ENCODE measurements at regions not wholly inside any gene's neighbourhood (a gene's known extent, or its start where the extent isn't known, plus 50 kb on each side); places are given as distances from the start of the nearest gene placed in this dataset.

DNA sequence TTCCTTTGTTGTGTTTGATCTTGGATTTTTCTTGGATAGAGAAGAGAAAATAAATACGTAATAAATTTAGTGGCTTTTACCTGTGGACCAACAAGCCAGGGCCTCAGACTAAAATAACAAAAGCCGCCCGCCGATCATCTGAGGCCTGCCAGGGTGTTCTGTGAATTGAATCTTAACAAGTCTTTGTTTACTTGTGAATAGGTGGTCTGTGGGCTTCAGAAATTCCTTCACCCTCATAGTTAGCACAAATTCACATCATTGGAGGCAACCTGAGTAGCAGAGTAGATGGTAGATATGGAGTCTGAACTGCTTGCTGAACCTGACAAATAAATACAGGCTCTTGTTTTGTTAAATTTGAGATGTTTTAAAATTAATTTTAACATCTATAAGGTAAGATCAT is 176.3 kb upstream of the MTNR1B start:
- Mint-ChIP-seq H3K4me3 (ENCODE audit: unreplicated experiment) (no peak overlapping the region), H3K36me3 (ENCODE audit: low read depth, unreplicated experiment) (no peaks in the 10 kb centered on the region), H3K9me3 (ENCODE audit: unreplicated experiment) (no peaks in the 10 kb centered on the region), H3K27me3 (ENCODE audit: unreplicated experiment) (no peaks in the 10 kb centered on the region), H3K27ac (ENCODE audit: unreplicated experiment) (no peak overlapping the region), H3K4me1 (ENCODE audit: unreplicated experiment) (peaks cover 10% of the 10 kb centered on the region)
- DNase-seq (ENCODE audit: low spot score), result no peak
- no peak for TF ChIP-seq CTCF (IDR thresholded peaks at IDR 0.05; ENCODE audit: unreplicated experiment)

DNA sequence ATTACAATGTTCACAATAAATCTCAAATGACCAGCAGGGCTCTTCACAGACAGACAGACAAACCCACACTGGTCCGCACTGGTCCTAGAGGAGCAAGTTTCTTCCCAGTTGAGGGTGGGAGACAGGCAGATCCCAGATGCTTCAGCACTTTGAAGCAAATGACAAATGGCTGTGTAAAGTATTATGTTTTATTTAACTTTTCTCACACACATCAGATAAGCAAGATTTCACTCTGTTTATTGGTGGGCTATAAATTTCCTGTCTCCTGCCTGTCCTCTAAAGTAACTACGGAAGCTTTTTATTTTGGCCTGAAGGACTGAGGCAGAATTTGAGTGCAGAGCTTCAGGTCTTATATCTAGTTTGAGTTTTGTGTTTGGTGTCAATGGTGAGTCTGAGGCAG is 174.7 kb upstream of the MTNR1B start:
- H3K9me3 Mint-ChIP-seq (ENCODE audit: unreplicated experiment), result no peaks in the 10 kb centered on the region
- H3K27me3 Mint-ChIP-seq (ENCODE audit: unreplicated experiment), result no peaks in the 10 kb centered on the region
- DNase-seq (ENCODE audit: low spot score), result no peak
- peaks cover 10% of the 10 kb centered on the region for H3K4me1 Mint-ChIP-seq (ENCODE audit: unreplicated experiment)
- H3K4me3 Mint-ChIP-seq (ENCODE audit: unreplicated experiment), result no peak overlapping the region
- no peak overlapping the region for H3K27ac Mint-ChIP-seq (ENCODE audit: unreplicated experiment)
- no peak for TF ChIP-seq CTCF (IDR thresholded peaks at IDR 0.05; ENCODE audit: unreplicated experiment)
- no peaks in the 10 kb centered on the region for H3K36me3 Mint-ChIP-seq (ENCODE audit: low read depth, unreplicated experiment)

DNA sequence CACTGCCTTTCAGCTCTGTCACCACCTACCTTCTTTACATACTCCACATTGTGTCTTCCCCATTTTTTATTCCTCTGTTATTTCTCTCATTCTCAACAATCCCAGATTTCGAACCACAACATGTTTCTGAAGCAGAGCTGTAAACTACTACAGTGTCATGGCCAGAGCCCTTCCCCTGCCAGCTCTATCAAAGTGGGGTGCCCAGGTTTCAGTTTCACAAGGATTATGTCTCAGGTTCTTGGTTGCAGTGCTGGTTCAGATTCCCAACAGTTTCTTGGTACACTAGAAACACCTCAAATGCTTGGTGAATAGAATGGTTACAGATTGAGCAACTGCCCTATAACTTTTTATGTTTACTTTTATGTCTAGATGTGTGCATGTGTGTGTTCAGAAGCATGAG is 172.7 kb upstream of the MTNR1B start:
- no peak overlapping the region for H3K4me3 Mint-ChIP-seq (ENCODE audit: unreplicated experiment)

DNA sequence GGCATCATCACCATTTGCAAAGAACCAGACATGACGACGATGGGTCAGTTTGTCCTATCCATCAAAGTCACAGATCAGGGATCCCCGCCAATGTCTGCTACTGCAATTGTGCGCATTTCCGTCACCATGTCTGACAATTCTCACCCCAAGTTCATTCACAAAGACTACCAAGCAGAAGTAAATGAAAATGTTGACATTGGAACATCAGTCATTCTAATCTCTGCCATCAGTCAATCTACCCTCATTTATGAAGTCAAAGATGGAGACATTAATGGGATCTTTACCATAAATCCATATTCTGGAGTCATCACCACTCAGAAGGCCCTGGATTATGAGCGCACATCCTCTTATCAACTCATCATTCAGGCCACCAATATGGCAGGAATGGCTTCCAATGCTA is 171.6 kb upstream of the MTNR1B start:
- no peak overlapping the region for H3K4me3 Mint-ChIP-seq (ENCODE audit: unreplicated experiment)
- no peaks in the 10 kb centered on the region for H3K9me3 Mint-ChIP-seq (ENCODE audit: unreplicated experiment)
- TF ChIP-seq CTCF (IDR thresholded peaks at IDR 0.05; ENCODE audit: unreplicated experiment), result no peak

More for the DNA sequence above, 172.7 kb upstream of the MTNR1B start:
- no peak for TF ChIP-seq CTCF (IDR thresholded peaks at IDR 0.05; ENCODE audit: unreplicated experiment)
- no peak for DNase-seq (ENCODE audit: low spot score)
- Mint-ChIP-seq H3K27ac (ENCODE audit: unreplicated experiment) (no peak overlapping the region), H3K4me1 (ENCODE audit: unreplicated experiment) (peaks cover 10% of the 10 kb centered on the region), H3K27me3 (ENCODE audit: unreplicated experiment) (no peaks in the 10 kb centered on the region), H3K36me3 (ENCODE audit: low read depth, unreplicated experiment) (no peaks in the 10 kb centered on the region), H3K9me3 (ENCODE audit: unreplicated experiment) (no peaks in the 10 kb centered on the region)

GRCh38 chr11:92801685-92802084 is 167.8 kb upstream of the MTNR1B start:
- DNase-seq (ENCODE audit: low spot score), result no peak
- TF ChIP-seq CTCF (IDR thresholded peaks at IDR 0.05; ENCODE audit: unreplicated experiment), result no peak

More for the DNA sequence above, 171.6 kb upstream of the MTNR1B start:
- H3K4me1 Mint-ChIP-seq (ENCODE audit: unreplicated experiment), result peaks cover 10% of the 10 kb centered on the region
- no peaks in the 10 kb centered on the region for H3K36me3 Mint-ChIP-seq (ENCODE audit: low read depth, unreplicated experiment)
- DNase-seq (ENCODE audit: low spot score), result no peak
- no peaks in the 10 kb centered on the region for H3K27me3 Mint-ChIP-seq (ENCODE audit: unreplicated experiment)
- H3K27ac Mint-ChIP-seq (ENCODE audit: unreplicated experiment), result no peak overlapping the region

More at GRCh38 chr11:92801685-92802084, 167.8 kb upstream of the MTNR1B start:
- H3K27me3 Mint-ChIP-seq (ENCODE audit: unreplicated experiment), result no peaks in the 10 kb centered on the region
- no peaks in the 10 kb centered on the region for H3K9me3 Mint-ChIP-seq (ENCODE audit: unreplicated experiment)
- no peak overlapping the region for H3K27ac Mint-ChIP-seq (ENCODE audit: unreplicated experiment)
- no peaks in the 10 kb centered on the region for H3K36me3 Mint-ChIP-seq (ENCODE audit: low read depth, unreplicated experiment)
- H3K4me1 Mint-ChIP-seq (ENCODE audit: unreplicated experiment), result no peaks in the 10 kb centered on the region
- no peak overlapping the region for H3K4me3 Mint-ChIP-seq (ENCODE audit: unreplicated experiment)

Data from endothelial cell (in vitro differentiated cells).